Astrocyte (in vitro differentiated cells and primary cell): ENCODE measurements at regions not wholly inside any gene's neighbourhood (a gene's known extent, or its start where the extent isn't known, plus 50 kb on each side); places are given as distances from the start of the nearest gene placed in this dataset.

Experiments used
- DNase-seq: peaks from one replicate; pipeline ENCODE4 v3.0.0-alpha.2; 2010; ENCODE audit warnings: low read depth
- FAIRE-seq: peaks from 2 replicates; lab custom pipeline; 2011; peaks lifted over from hg19 to GRCh38; lab: Jason Lieb, UNC
- H2AFZ ChIP-seq: 2 replicates; pipeline ENCODE4 v1.6.0; 2012; ENCODE audit warnings: low read depth, low read length, inconsistent platforms
- H3K27ac ChIP-seq: 2 replicates; pipeline ENCODE4 v1.5.1; 2011; ENCODE audit warnings: low read depth, low read length, inconsistent platforms
- H3K27me3 ChIP-seq: 2 replicates; pipeline ENCODE4 v1.6.0; 2011; ENCODE audit warnings: low read length, inconsistent platforms; ENCODE audit not compliant: insufficient read depth
- H3K36me3 ChIP-seq: 2 replicates; pipeline ENCODE4 v1.5.1; 2011; ENCODE audit warnings: low read length, inconsistent platforms; ENCODE audit not compliant: insufficient read depth
- H3K4me1 ChIP-seq: 2 replicates; pipeline ENCODE4 v1.5.1; 2011; ENCODE audit warnings: low read length, inconsistent platforms; ENCODE audit not compliant: insufficient read depth
- H3K4me2 ChIP-seq: 2 replicates; pipeline ENCODE4 v1.6.0; 2012; ENCODE audit warnings: low read length, inconsistent platforms
- H3K4me3 ChIP-seq: 2 replicates; pipeline ENCODE4 v1.5.1; 2011; ENCODE audit warnings: low read depth, mild to moderate bottlenecking, low read length, inconsistent platforms; ENCODE audit not compliant: insufficient read depth
- H3K79me2 ChIP-seq: 2 replicates; pipeline ENCODE4 v1.6.0; 2012; ENCODE audit warnings: mild to moderate bottlenecking, low read length, inconsistent platforms; ENCODE audit not compliant: insufficient read depth
- H3K9ac ChIP-seq: 2 replicates; pipeline ENCODE4 v1.6.0; 2012; ENCODE audit warnings: mild to moderate bottlenecking, low read length, inconsistent platforms
- H3K9me3 ChIP-seq: 2 replicates; pipeline ENCODE4 v1.5.1; 2012; ENCODE audit warnings: low read depth, mild to moderate bottlenecking, low read length, inconsistent platforms; ENCODE audit not compliant: insufficient read depth
- H4K20me1 ChIP-seq: 2 replicates; pipeline ENCODE4 v1.6.0; 2012; ENCODE audit warnings: low read length, inconsistent platforms; ENCODE audit not compliant: insufficient read depth
- H3K27ac Mint-ChIP-seq: one replicate; pipeline ENCODE4 v1.8.0; 2021; ENCODE audit warnings: mild to moderate bottlenecking, mixed read lengths; ENCODE audit not compliant: unreplicated experiment
- H3K27me3 Mint-ChIP-seq: one replicate; pipeline ENCODE4 v1.8.0; 2021; ENCODE audit warnings: low read depth, mixed read lengths; ENCODE audit not compliant: unreplicated experiment
- H3K36me3 Mint-ChIP-seq: one replicate; pipeline ENCODE4 v1.8.0; 2021; ENCODE audit warnings: low read depth, mixed read lengths; ENCODE audit not compliant: unreplicated experiment
- H3K4me1 Mint-ChIP-seq: one replicate; pipeline ENCODE4 v1.8.0; 2021; ENCODE audit warnings: low read depth, mixed read lengths; ENCODE audit not compliant: unreplicated experiment
- H3K4me3 Mint-ChIP-seq: one replicate; pipeline ENCODE4 v1.8.0; 2021; ENCODE audit warnings: mild to moderate bottlenecking, moderate library complexity, mixed read lengths; ENCODE audit not compliant: unreplicated experiment
- H3K9me3 Mint-ChIP-seq: one replicate; pipeline ENCODE4 v1.8.0; 2021; ENCODE audit warnings: mild to moderate bottlenecking, mixed read lengths; ENCODE audit not compliant: unreplicated experiment
- CTCF ChIP-seq: IDR thresholded peaks from 2 replicates; pipeline ENCODE4 v1.5.1; 2011; ENCODE audit warnings: low read depth, mild to moderate bottlenecking, inconsistent platforms, low read length, moderate library complexity; ENCODE audit not compliant: insufficient read depth
- EZH2 ChIP-seq: IDR thresholded peaks from 2 replicates; pipeline ENCODE4 v1.6.1; 2012; ENCODE audit warnings: mild to moderate bottlenecking, low read length, inconsistent platforms; ENCODE audit not compliant: insufficient read depth

GRCh38 chr6:78397499-78397898, 469.9 kb upstream of the IRAK1BP1 start:
- H4K20me1 ChIP-seq = no peaks in the 10 kb centered on the region
- TF ChIP-seq CTCF (no peak), EZH2 (no peak)
- Mint-ChIP-seq H3K4me3 (no peak overlapping the region), H3K4me1 (no peaks in the 10 kb centered on the region), H3K27ac (no peak overlapping the region), H3K9me3 (no peaks in the 10 kb centered on the region), H3K27me3 (no peaks in the 10 kb centered on the region), H3K36me3 (no peaks in the 10 kb centered on the region)
- H3K36me3 ChIP-seq = no peaks in the 10 kb centered on the region
- no peaks in the 10 kb centered on the region for H3K79me2 ChIP-seq
- no peaks in the 10 kb centered on the region for H3K4me1 ChIP-seq
- H3K27ac ChIP-seq = no peak overlapping the region
- no peak for DNase-seq
- H3K9me3 ChIP-seq = no peaks in the 10 kb centered on the region
- H3K4me3 ChIP-seq = no peak overlapping the region
- H3K4me2 ChIP-seq = no peak overlapping the region
- no peaks in the 10 kb centered on the region for H3K27me3 ChIP-seq
- H2AFZ ChIP-seq = no peak overlapping the region
- H3K9ac ChIP-seq = no peak overlapping the region
- no peak for FAIRE-seq

- Histone ChIP-seq H3K36me3 (no peaks in the 10 kb centered on the region), H3K4me1 (no peaks in the 10 kb centered on the region), H3K79me2 (no peaks in the 10 kb centered on the region), H3K27ac (no peak overlapping the region), H3K4me2 (no peak overlapping the region), H3K4me3 (no peak overlapping the region), H2AFZ (no peak overlapping the region), H3K27me3 (no peaks in the 10 kb centered on the region), H3K9ac (no peak overlapping the region), H3K9me3 (no peaks in the 10 kb centered on the region), H4K20me1 (no peaks in the 10 kb centered on the region)
- no peak for FAIRE-seq
- H3K27me3 Mint-ChIP-seq = no peaks in the 10 kb centered on the region
- DNase-seq = no peak
- H3K36me3 Mint-ChIP-seq = no peaks in the 10 kb centered on the region
- H3K4me3 Mint-ChIP-seq = no peak overlapping the region
- no peaks in the 10 kb centered on the region for H3K9me3 Mint-ChIP-seq
- H3K4me1 Mint-ChIP-seq = no peaks in the 10 kb centered on the region
- TF ChIP-seq CTCF (no peak), EZH2 (no peak)
- no peak overlapping the region for H3K27ac Mint-ChIP-seq
These were observed 469.1 kb upstream of the IRAK1BP1 start for GRCh38 chr6:78398292-78398691.

- no peaks in the 10 kb centered on the region for H4K20me1 ChIP-seq
- no peaks in the 10 kb centered on the region for H3K36me3 ChIP-seq
- no peaks in the 10 kb centered on the region for H3K79me2 ChIP-seq
- H3K4me2 ChIP-seq = no peak overlapping the region
- no peaks in the 10 kb centered on the region for H3K27me3 ChIP-seq
- H3K36me3 Mint-ChIP-seq = no peaks in the 10 kb centered on the region
- no peak overlapping the region for H2AFZ ChIP-seq
- TF ChIP-seq CTCF (no peak), EZH2 (no peak)
- H3K4me1 ChIP-seq = no peaks in the 10 kb centered on the region
- no peaks in the 10 kb centered on the region for H3K9me3 ChIP-seq
- no peak overlapping the region for H3K4me3 ChIP-seq
- H3K4me3 Mint-ChIP-seq = no peak overlapping the region
- no peaks in the 10 kb centered on the region for H3K27me3 Mint-ChIP-seq
- no peak overlapping the region for H3K9ac ChIP-seq
- no peaks in the 10 kb centered on the region for H3K4me1 Mint-ChIP-seq
- H3K27ac Mint-ChIP-seq = no peak overlapping the region
- FAIRE-seq (no peak), DNase-seq (no peak)
- no peaks in the 10 kb centered on the region for H3K9me3 Mint-ChIP-seq
- no peak overlapping the region for H3K27ac ChIP-seq
These were observed 467.3 kb upstream of the IRAK1BP1 start for GRCh38 chr6:78400076-78400475.
